ENCODE measurements at regions not wholly inside any gene's neighbourhood (a gene's known extent, or its start where the extent isn't known, plus 50 kb on each side); places are given as distances from the start of the nearest gene placed in this dataset.

DNA sequence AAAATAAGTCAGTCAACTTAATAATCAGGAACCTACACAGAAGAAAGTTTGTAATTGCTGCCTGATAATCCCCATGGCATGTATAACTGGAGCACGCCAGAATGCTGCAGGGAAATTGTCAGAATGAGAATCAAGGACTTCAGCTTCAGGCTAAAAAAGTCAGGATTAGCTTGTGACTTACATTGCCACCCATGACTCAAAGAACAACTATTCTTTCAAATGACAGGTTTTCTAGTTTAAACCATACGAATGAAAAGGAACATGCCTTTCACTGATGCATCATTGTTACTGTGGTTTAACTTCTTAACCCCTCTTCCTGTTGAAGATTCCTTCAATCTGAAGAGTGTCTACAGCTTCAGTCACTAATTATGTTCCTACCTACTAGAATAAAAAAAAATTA, 112.4 kb downstream of the ISL1 start:
- intact Hi-C loops (cut with DNase I): no loop called here
- Histone ChIP-seq H3K36me3 (ENCODE audit: control insufficient read depth in 2 of 3, insufficient read depth in 3 of 3, low read length in 3 of 3) (no peaks in the 10 kb centered on the region), H3K9me3 (ENCODE audit: control insufficient read depth in 2 of 3, insufficient read depth in 1 of 3, low read length in 3 of 3) (no peaks in the 10 kb centered on the region), H3K9ac (ENCODE audit: low read length in 3 of 3) (no peak overlapping the region), H3K27me3 (ENCODE audit: control insufficient read depth, insufficient read depth, low read length) (no peaks in the 10 kb centered on the region), H3K4me1 (ENCODE audit: control insufficient read depth in 2 of 3, insufficient read depth in 2 of 3, low read depth in 1 of 3, low read length in 3 of 3) (no peaks in the 10 kb centered on the region), H3K27ac (ENCODE audit: low read depth in 2 of 2, low read length in 2 of 2) (no peak overlapping the region), H3K4me3 (ENCODE audit: low read length in 3 of 3) (no peak overlapping the region)
- DNase-seq: no peak
- no peak for FAIRE-seq
- TF ChIP-seq, protein P1, sequence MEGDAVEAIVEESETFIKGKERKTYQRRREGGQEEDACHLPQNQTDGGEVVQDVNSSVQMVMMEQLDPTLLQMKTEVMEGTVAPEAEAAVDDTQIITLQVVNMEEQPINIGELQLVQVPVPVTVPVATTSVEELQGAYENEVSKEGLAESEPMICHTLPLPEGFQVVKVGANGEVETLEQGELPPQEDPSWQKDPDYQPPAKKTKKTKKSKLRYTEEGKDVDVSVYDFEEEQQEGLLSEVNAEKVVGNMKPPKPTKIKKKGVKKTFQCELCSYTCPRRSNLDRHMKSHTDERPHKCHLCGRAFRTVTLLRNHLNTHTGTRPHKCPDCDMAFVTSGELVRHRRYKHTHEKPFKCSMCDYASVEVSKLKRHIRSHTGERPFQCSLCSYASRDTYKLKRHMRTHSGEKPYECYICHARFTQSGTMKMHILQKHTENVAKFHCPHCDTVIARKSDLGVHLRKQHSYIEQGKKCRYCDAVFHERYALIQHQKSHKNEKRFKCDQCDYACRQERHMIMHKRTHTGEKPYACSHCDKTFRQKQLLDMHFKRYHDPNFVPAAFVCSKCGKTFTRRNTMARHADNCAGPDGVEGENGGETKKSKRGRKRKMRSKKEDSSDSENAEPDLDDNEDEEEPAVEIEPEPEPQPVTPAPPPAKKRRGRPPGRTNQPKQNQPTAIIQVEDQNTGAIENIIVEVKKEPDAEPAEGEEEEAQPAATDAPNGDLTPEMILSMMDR (IDR thresholded peaks at IDR 0.05; ENCODE audit: borderline replicate concordance, extremely low read depth, insufficient read depth): no peak

DNA sequence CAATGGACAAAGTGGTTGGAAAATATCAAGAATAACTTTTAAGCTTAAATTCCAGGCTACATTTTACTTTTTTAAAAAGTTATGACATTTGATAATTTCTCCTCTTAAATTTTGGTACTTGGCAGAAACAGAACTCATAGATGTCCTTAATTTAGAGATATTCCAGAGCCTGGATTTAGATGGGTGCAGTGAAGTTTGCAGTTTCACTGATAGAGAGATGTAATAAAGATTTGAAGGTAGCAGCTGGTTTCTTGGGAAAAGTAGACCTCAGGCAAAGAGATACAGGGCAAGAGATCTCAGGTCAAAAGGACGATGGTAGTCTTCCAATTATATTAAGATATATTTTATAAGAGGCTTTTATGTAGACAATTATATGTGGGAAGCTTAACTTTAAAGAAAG, 134.6 kb downstream of the ISL1 start:
- intact Hi-C loops (cut with DNase I): no loop called here
- Histone ChIP-seq H3K4me3 (ENCODE audit: low read length in 3 of 3) (no peak overlapping the region), H3K36me3 (ENCODE audit: control insufficient read depth in 2 of 3, insufficient read depth in 3 of 3, low read length in 3 of 3) (no peaks in the 10 kb centered on the region), H3K9ac (ENCODE audit: low read length in 3 of 3) (no peak overlapping the region), H3K27me3 (ENCODE audit: control insufficient read depth, insufficient read depth, low read length) (no peaks in the 10 kb centered on the region), H3K4me1 (ENCODE audit: control insufficient read depth in 2 of 3, insufficient read depth in 2 of 3, low read depth in 1 of 3, low read length in 3 of 3) (no peaks in the 10 kb centered on the region), H3K27ac (ENCODE audit: low read depth in 2 of 2, low read length in 2 of 2) (no peak overlapping the region), H3K9me3 (ENCODE audit: control insufficient read depth in 2 of 3, insufficient read depth in 1 of 3, low read length in 3 of 3) (no peaks in the 10 kb centered on the region)
- TF ChIP-seq, protein P1 (IDR thresholded peaks at IDR 0.05; ENCODE audit: borderline replicate concordance, extremely low read depth, insufficient read depth): no peak
- DNase-seq (no peak), FAIRE-seq (no peak)

DNA sequence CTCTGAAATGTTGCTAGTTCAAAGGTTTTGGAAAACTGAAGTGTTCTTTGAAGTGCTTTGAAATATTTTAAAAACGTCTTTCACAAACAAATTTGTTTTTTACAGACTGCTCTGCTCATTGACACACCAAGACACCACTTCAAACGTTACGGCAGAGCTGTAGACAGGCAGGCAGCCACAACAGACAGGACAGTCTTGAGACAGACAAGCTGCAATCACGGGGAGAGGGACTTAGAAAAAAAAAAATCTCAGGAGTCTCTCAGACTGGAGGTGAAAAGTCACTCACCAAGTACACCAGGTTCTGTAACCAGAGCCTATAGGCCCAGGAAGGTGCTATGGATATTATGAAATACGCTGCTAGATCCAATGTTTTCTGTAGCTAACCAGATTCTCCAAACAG, 135.4 kb downstream of the ISL1 start:
- TF ChIP-seq, protein P1 (IDR thresholded peaks at IDR 0.05; ENCODE audit: borderline replicate concordance, extremely low read depth, insufficient read depth): no peak
- Histone ChIP-seq H3K4me3 (ENCODE audit: low read length in 3 of 3) (no peak overlapping the region), H3K27me3 (ENCODE audit: control insufficient read depth, insufficient read depth, low read length) (no peaks in the 10 kb centered on the region), H3K27ac (ENCODE audit: low read depth in 2 of 2, low read length in 2 of 2) (no peak overlapping the region), H3K36me3 (ENCODE audit: control insufficient read depth in 2 of 3, insufficient read depth in 3 of 3, low read length in 3 of 3) (no peaks in the 10 kb centered on the region), H3K9me3 (ENCODE audit: control insufficient read depth in 2 of 3, insufficient read depth in 1 of 3, low read length in 3 of 3) (no peaks in the 10 kb centered on the region), H3K4me1 (ENCODE audit: control insufficient read depth in 2 of 3, insufficient read depth in 2 of 3, low read depth in 1 of 3, low read length in 3 of 3) (no peaks in the 10 kb centered on the region), H3K9ac (ENCODE audit: low read length in 3 of 3) (no peak overlapping the region)
- intact Hi-C loops (cut with DNase I): no loop called here
- FAIRE-seq: no peak
- DNase-seq: no peak

DNA sequence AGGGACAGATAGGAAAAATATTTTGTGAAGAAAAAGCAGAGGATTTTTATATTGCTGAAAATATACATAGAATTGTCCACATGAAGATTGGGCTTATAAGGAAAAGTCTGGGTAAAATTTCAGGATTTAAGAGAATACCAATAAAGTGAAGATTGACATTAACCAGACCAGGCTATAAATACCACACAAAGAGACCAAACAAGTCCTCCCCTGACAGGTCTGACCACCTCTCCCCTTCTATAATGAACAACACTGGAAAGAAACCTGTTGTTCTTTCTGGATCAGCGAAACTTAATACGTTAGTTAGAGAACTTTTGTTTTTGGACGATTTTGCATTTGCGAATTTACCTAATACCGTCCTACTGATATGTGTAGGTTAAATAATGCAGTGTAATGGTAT, 138.3 kb downstream of the ISL1 start:
- Histone ChIP-seq H3K4me3 (ENCODE audit: low read length in 3 of 3) (no peak overlapping the region), H3K9ac (ENCODE audit: low read length in 3 of 3) (no peak overlapping the region), H3K9me3 (ENCODE audit: control insufficient read depth in 2 of 3, insufficient read depth in 1 of 3, low read length in 3 of 3) (no peaks in the 10 kb centered on the region), H3K27ac (ENCODE audit: low read depth in 2 of 2, low read length in 2 of 2) (no peak overlapping the region), H3K36me3 (ENCODE audit: control insufficient read depth in 2 of 3, insufficient read depth in 3 of 3, low read length in 3 of 3) (no peaks in the 10 kb centered on the region), H3K27me3 (ENCODE audit: control insufficient read depth, insufficient read depth, low read length) (no peaks in the 10 kb centered on the region), H3K4me1 (ENCODE audit: control insufficient read depth in 2 of 3, insufficient read depth in 2 of 3, low read depth in 1 of 3, low read length in 3 of 3) (no peaks in the 10 kb centered on the region)
- FAIRE-seq (no peak), DNase-seq (no peak)
- TF ChIP-seq, protein P1 (IDR thresholded peaks at IDR 0.05; ENCODE audit: borderline replicate concordance, extremely low read depth, insufficient read depth): no peak
- intact Hi-C loops (cut with DNase I): no loop called here
